HG03457 (cell line): ENCODE measurements at regions not wholly inside any gene's neighbourhood (a gene's known extent, or its start where the extent isn't known, plus 50 kb on each side); places are given as distances from the start of the nearest gene placed in this dataset.
A peak's percentile ranks its signal among the peaks of the same experiment; 100 is the strongest.

Experiments
- ATAC-seq: cut with Tn5 transposase; IDR thresholded peaks from one replicate; pipeline ENCODE4 v1.9.1; 2021; ENCODE audit warnings: moderate number of reproducible peaks; ENCODE audit not compliant: unreplicated experiment

GRCh38 chr6:139860203-139860602, 485.8 kb upstream of the CITED2 start:
- no peak for ATAC-seq

GRCh38 chr6:139858429-139858828, 484.0 kb upstream of the CITED2 start:
- no peak for ATAC-seq

DNA sequence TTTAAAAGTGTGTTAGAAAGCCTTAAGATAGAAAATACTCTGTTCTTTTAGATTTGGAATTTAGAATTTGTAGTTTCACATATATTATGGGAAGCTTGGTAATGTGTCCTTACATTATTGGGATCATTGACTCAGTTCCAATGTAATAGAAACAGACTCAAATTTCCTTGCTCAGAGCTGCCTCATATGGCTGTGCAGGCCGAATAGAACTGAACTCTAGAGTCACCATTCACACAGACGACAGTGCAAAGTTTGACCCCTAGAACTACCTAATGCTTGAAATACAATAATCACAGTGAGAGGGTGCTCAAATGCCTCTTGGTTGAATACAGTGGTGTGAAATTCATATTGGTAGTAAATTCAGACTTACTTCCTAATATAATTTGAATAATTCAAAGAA, 482.7 kb upstream of the CITED2 start:
- ATAC-seq = no peak

- no peak for ATAC-seq
Measured at GRCh38 chr6:139856562-139856961, 482.1 kb upstream of the CITED2 start.

DNA sequence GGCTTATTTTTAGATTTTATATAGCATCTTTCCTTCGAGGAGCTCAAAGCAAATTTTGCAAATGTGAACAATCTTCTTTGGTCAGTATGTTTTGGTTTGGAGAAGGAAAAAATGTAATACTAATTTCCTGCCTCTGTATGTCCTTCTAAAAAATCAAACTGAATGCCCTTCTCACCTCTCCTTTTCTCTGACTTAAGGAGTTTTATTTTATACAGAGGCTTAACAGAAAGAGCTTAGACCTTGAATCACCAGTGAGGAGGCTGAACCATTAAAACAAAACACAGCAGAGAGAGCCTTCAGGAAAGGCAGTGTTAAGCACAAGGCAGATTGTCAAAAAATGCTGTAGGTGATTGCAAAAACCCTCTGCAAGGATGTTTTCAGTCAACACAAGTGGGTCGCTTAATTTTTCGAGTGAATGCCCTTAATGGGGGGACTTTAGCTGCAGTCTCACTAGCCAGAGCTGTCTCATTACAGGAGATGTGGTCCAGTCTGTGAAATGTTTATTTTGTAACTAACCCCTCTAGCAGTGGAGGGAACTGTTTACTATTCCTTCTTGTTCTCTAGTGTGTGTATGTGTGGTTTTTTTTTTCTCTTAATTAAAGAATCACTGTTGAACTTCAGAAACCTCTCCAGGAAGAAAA, 481.3 kb upstream of the CITED2 start:
- no peak for ATAC-seq

DNA sequence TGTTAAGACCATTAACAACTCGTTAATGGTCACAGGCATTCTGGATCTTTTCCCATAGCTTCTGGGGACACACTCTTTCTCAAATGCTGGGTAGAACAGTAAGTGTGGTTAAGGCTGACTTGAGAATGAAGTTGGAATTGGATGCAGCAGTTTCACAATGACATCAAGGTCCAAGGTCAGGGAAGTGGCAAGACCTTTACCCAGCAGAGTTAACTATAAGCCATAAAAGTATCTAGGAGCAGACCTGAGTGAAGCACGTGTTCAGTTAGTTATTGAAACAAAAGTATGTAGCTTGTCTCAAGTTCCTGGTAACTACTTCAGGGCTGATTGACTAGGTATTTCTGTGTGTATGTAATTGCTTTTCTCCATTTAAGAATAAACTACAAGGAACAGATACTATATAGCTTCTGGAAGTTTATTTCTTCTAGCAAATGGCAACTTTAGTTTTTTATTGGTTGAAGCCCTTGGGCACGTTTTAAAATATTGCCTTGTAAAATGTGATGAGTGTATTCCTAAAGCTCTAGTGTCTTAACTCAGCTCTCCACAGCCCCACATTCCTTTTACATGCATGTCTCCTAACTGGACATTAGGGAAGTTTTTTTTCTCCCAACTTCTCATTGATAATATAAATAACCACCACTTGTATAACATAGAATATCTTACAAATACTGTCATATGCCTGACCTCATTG, 479.0 kb upstream of the CITED2 start:
- no peak for ATAC-seq

GRCh38 chr6:139852488-139853140, 478.2 kb upstream of the CITED2 start:
- ATAC-seq = no peak

GRCh38 chr6:139852067-139852466, 477.6 kb upstream of the CITED2 start:
- no peak for ATAC-seq

GRCh38 chr6:139851206-139851605, 476.8 kb upstream of the CITED2 start:
- no peak for ATAC-seq

- no peak for ATAC-seq
Measured at GRCh38 chr6:139850512-139850911, 476.1 kb upstream of the CITED2 start.

GRCh38 chr6:139847457-139847813, 473.0 kb upstream of the CITED2 start:
- no peak for ATAC-seq

- peak; percentile 67 for ATAC-seq
Measured at GRCh38 chr6:139846538-139847456, 472.3 kb upstream of the CITED2 start.

DNA sequence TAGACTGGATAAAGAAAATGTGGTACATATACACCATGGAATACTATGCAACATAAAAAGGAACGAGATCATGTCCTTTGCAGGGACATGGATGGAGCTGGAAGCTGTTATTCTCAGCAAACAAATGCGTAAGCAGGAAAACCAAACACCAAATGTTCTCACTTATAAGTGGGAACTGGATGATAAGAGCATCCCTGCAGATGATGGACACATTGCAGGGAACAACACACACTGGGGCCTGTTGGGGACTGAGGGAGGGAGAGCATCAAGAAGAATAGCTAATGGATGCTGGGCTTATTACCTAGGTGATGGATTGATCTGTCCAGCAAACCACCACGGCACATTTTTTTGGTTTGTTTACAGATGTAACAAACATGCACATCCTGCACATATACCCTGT, 470.5 kb upstream of the CITED2 start:
- ATAC-seq = no peak

DNA sequence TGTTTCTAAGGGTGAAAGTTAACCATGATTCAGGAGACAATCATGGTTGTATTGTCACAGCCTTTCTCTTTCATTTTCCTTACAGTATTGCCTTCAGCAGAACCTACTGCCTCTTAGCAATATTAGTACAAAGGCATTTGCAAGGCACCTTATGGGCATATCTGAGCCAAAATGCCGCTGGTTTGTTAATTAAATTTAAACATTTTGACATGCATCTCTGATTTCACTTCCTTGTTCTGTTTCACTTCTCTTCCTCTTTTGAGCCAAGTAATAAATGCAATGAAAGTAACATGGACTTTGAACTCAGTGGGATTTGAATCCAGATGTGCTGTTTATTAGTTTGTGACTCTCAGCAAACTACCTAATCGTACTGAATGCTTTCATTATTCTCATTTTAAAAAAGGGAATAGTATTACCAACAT, 467.4 kb upstream of the CITED2 start:
- ATAC-seq = peak; percentile 76

DNA sequence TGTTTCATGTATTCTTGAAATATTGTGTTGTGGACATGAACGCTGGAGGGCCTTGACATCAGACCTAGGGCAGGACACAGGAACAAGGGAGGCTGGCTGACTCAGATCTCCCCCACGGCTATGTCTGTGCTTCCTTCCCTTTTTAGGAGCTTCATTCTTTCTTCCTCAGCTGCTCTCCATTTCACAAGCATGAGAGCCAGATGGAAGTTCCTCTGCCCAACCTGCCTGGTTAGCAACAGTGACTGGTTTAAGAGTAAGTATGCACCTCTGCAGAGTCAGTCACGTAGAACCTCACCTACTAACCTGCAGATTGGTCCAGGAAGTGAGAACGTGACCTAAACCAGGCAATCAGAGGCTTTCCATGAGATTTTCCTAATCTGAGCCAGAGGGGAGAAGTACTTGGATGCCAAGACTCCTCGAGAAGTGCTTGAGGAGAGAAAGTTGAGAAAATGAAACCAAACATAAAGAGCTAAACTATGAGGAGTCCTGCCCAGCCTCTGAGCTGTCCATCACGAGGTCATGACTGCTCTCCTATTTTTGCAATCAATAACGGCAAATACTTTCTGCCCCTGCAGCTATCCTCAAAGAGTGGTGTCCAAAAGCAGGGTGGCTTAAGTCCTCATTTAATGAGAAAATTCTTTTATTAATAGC, 465.2 kb upstream of the CITED2 start:
- no peak for ATAC-seq

- ATAC-seq = no peak
Measured at GRCh38 chr6:139834232-139834631, 459.8 kb upstream of the CITED2 start.

GRCh38 chr6:139833592-139833991, 459.1 kb upstream of the CITED2 start:
- ATAC-seq = no peak

DNA sequence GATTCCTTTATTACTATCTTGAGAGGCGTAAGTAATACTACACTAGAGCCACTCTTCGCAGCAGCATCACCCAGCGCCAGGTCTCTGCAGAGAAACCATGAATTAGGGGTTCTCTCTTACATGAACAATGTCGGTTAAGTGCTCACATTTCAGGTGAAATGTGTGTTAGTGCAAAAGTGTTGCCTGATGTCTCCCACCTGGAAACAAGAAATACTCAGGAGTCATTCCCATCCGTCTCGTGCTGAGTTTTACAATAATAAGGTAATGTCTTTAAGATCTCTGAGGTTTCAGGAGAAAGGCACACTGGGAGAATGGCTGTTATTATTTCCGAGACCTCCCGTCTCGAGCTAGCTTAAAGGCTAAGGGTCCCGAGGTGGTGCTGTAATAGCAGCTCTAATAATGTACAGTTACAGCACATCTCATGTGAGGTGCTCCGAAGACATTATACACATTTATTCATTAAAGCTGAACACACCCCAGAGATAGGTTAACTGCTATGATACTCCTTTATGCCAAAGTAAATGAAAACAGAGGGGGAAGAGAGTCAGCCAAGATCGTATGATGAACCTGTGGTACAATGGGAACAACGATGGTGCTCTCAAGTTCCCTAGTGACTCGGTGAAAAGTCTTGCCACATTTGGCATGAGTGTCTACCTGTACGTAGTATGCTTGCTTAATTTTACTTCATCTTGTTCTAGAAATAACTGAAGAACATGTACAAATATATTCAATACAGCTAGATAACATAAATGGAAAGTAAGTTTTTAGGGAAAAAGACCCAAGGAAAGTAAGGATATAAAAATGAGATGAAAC, 458.3 kb upstream of the CITED2 start:
- no peak for ATAC-seq

- ATAC-seq = no peak
Measured at GRCh38 chr6:139829576-139829975, 455.1 kb upstream of the CITED2 start.
